GM18951 (cell line): ENCODE measurements at regions not wholly inside any gene's neighbourhood (a gene's known extent, or its start where the extent isn't known, plus 50 kb on each side); places are given as distances from the start of the nearest gene placed in this dataset.
"Not testable (repeated sequence)": the region's sequence is repeated elsewhere in the genome, so short reads cannot be mapped to it uniquely, and the experiment has no call there.

ENCODE experiments used
- POLR2A ChIP-seq: IDR thresholded peaks from 4 replicates; pipeline ENCODE4 v1.6.1; 2011; ENCODE audit warnings: mild to moderate bottlenecking; ENCODE audit not compliant: insufficient read length, insufficient read depth; ENCODE audit errors: extremely low read depth
- in situ Hi-C: fragments of 300-500 bp; cut with MboI; formaldehyde crosslinking; loops from one replicate; pipeline ENCODE4 v1.12.0; 2022; ENCODE audit warnings: low sequenced_read_pairs, mixed read lengths, inconsistent platforms; ENCODE audit not compliant: unreplicated experiment

GRCh38 chr5:40453689-40454088 is 226.0 kb upstream of the PTGER4 start:
- in situ Hi-C loops, result no loop called here
- no peak for TF ChIP-seq POLR2A

DNA sequence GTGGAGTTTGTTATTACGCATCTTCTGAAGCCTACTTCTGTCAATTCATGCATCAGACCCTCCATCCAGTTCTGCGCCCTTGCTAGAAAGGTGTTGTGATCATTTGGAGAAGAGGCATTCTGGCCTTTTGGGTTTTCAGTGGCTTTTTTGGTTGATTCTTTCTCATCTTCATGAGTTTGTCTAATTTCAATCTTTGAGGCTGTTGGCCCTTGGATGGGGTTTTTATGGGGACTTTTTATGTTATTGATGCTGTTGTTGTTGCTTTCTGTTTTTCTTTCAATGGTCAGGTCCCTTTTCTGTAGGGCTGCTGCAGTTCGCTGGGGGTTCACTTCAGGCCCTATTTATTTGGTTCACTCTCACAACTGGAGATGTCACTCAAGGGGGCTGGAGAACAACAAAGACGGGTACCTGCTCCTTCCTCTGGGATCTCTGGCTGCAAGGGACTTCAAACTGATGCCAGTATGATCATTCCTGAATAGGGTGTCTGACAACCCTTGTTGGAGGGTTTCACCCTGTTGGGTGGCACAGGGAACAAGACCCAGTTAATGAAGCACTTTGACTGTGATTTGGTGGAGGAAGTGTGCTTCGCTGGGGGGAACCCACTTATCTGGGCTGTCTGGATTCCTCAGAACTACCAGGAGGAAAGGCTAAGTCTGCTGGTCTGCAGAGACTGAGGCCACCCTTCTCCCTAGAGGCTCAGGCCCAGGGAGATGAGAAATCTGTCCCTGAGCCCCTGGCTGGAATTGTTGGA is 226.7 kb upstream of the PTGER4 start:
- in situ Hi-C loops, result no loop called here
- no peak for TF ChIP-seq POLR2A

DNA sequence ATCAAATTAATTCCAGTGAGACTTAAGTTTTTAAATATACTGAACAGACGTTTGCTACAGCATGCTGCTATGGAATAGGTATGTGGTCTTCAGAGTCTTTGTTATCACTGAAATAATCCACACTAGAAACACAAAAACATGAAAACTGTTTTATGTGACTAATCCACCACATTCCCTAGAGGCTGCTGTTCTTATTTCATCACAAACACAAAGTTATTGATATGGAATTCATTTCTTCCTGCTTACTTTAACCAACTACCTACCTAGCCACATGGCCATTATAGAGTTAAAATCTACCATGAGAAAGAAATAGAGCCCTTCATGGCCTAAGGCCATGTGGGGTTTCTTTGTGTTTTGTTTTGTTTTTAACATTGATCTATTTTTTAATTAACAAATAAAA is 232.3 kb upstream of the PTGER4 start:
- TF ChIP-seq POLR2A, result no peak
- in situ Hi-C loops, result no loop called here

- no peak for TF ChIP-seq POLR2A
Measured at GRCh38 chr5:40446910-40447309, 232.8 kb upstream of the PTGER4 start.

DNA sequence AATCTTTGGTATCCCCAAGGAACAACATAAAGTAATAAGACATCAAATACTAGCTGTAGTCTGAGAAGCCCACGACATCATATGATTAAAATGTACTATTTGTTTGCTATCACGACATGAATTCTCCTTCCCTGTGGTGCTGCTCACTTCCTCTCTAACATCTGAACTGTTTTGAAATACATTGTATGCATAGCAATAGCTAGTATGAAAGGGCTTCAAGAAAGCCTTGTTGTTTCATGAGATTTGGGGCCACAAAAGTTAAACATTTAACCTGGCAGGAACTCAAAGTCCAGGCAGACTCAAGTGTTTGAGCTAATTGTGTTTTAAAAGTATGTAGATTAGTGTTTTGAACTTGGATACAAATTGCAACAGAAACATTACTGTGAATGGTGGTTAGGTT is 237.4 kb upstream of the PTGER4 start:
- no peak for TF ChIP-seq POLR2A
- in situ Hi-C loops, result no loop called here

More at GRCh38 chr5:40446910-40447309, 232.8 kb upstream of the PTGER4 start:
- in situ Hi-C loops, result no loop called here

- TF ChIP-seq POLR2A, result no peak
- in situ Hi-C loops, result no loop called here
Measured at GRCh38 chr5:40441733-40442132, 238.0 kb upstream of the PTGER4 start.

DNA sequence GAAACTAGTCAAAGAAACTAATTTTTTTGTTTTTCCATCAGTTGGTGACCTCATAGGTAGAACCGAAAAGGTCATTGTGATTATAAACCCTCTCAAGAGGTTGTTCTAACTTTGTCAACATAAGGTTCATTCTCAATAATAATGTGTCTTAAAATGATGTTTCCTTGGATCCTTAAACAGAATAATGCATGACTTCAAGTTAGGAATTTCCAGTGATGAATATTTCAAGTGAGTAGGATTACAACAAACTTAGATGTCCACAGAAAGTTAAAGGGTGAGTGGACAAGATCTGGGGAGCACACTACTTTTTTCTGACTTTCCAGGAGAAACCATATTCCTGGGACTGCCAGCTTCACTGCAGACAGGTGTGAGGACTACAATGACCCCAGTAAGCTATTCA is 239.0 kb upstream of the PTGER4 start:
- TF ChIP-seq POLR2A, result no peak
- in situ Hi-C loops, result no loop called here

- in situ Hi-C loops, result not testable (repeated sequence)
Measured at GRCh38 chr5:40439103-40439502, 240.6 kb upstream of the PTGER4 start.

- in situ Hi-C loops, result not testable (repeated sequence)
Measured at GRCh38 chr5:40438646-40439045, 241.1 kb upstream of the PTGER4 start.

DNA sequence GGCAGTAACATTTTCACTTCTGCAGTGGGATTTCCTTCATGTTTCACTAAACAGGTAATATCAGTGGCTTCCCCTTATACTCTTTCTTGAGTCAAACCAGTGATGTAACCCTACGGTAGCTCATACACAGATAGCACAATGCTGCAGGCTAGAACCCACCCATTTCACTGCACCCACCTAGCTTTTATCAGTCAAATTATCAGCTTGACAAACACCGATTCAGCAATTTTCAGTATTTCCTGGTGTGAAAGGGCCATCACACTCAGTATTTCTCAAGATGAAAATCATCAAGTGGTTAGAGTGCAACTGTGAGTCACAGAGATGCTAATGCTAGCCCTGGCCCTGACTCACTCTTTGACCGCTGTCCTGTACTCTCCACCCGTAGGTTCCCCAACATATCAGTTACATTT is 242.3 kb upstream of the PTGER4 start:
- no peak for TF ChIP-seq POLR2A
- in situ Hi-C loops, result no loop called here

GRCh38 chr5:40436535-40437237 is 243.0 kb upstream of the PTGER4 start:
- in situ Hi-C loops, result no loop called here
- no peak for TF ChIP-seq POLR2A

DNA sequence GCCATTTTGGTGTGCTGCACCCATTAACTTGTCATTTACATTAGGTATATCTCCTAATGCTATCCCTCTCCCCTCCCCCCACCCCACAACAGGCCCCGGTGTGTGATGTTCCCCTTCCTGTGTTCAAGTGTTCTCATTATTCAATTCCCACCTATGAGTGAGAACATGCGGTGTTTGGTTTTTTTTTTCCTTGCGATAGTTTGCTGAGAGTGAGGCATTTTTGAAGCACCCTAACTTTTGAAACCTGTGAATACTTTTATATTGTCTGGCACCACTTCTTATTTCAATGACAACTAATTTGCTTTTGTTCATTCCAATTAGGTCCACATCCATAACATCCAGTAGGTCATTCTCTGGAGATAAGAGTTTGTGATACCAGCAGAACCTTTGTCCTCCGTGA is 244.0 kb upstream of the PTGER4 start:
- in situ Hi-C loops, result not testable (repeated sequence)

- in situ Hi-C loops, result no loop called here
- TF ChIP-seq POLR2A, result no peak
Measured at GRCh38 chr5:40432836-40433235, 246.9 kb upstream of the PTGER4 start.

DNA sequence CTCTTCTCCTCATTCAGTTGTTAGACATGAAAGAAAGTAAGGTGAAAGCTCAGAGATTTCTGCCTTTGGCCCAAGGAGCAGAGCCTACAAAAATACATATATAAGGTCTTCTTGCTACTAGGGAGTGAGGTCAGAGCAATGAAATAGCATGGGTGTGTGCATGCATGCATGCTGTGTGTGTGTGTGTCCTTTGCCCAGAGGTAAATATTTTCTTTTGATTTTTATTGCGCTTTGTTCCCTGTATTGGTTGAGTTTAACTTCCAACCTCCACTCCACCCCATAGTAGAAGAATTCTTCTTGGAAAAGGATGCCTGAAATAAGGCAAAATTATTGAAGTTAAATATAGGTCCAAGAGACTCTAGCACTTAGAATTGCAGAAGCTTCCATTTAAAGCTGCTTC is 248.0 kb upstream of the PTGER4 start:
- no peak for TF ChIP-seq POLR2A
- in situ Hi-C loops, result no loop called here

DNA sequence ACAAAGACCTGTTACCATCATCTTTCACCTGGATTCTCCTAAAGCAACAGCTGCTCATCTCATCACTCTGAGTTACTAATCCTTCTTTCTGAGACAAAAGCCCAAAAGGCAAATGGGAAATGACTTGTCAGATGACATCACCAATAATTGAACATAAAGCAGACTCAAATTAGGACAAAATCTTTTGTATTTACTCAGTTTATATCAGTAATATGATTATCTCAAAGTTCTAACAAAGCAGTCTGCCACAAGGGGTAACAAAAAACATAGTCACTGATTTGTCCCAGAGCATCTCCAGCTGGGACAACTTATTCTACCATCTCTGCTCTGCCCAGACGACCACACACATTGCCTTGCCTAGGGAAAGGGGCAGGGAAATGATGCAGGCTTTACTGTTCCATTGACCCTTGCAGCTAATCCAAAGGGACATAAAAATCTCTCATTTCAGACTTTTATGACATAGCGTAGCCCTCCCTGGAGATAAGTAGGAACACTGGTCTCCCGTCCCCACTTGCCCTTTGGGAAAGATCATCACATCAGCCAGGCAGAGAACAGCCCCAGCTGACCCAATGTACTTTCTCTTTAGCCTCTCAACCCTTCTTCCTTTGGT is 249.5 kb upstream of the PTGER4 start:
- in situ Hi-C loops, result no loop called here
- no peak for TF ChIP-seq POLR2A
